KMS-11 (cell line): ENCODE measurements at regions not wholly inside any gene's neighbourhood (a gene's known extent, or its start where the extent isn't known, plus 50 kb on each side); places are given as distances from the start of the nearest gene placed in this dataset.

Experiments used
- H2AFZ ChIP-seq: fragments of 200-600 bp; sonication (generic); 2 replicates; pipeline ENCODE4 v1.6.1; 2016; ENCODE audit warnings: antibody characterized with exemption, mixed run types, low read depth
- H3K27ac ChIP-seq: fragments of 200-600 bp; sonication (generic); 2 replicates; pipeline ENCODE4 v1.6.1; 2016; ENCODE audit warnings: mild to moderate bottlenecking, mixed run types
- H3K27me3 ChIP-seq: fragments of 200-600 bp; sonication (generic); 2 replicates; pipeline ENCODE4 v1.6.1; 2017; ENCODE audit warnings: mild to moderate bottlenecking, low read depth, mixed run types, moderate library complexity; ENCODE audit not compliant: insufficient read depth
- H3K36me3 ChIP-seq: fragments of 200-600 bp; sonication (generic); 2 replicates; pipeline ENCODE4 v1.6.1; 2017; ENCODE audit warnings: mild to moderate bottlenecking, mixed run types; ENCODE audit not compliant: insufficient read depth
- H3K4me1 ChIP-seq: fragments of 200-600 bp; sonication (generic); 2 replicates; pipeline ENCODE4 v1.6.1; 2016; ENCODE audit warnings: mild to moderate bottlenecking, low read depth, mixed run types; ENCODE audit not compliant: poor library complexity, severe bottlenecking
- H3K4me2 ChIP-seq: fragments of 200-600 bp; sonication (generic); 2 replicates; pipeline ENCODE4 v1.7.0; 2016; ENCODE audit warnings: mild to moderate bottlenecking, mixed run types
- H3K4me3 ChIP-seq: fragments of 200-600 bp; sonication (generic); IDR thresholded peaks from 2 replicates; pipeline ENCODE4 v1.6.1; 2017; ENCODE audit warnings: low read depth, low read length, mixed read lengths; ENCODE audit not compliant: insufficient read depth
- H3K79me2 ChIP-seq: fragments of 200-600 bp; sonication (generic); 2 replicates; pipeline ENCODE4 v1.6.1; 2016; ENCODE audit warnings: low read depth, mixed run types; ENCODE audit not compliant: insufficient read depth
- H3K9ac ChIP-seq: fragments of 200-600 bp; sonication (generic); 2 replicates; pipeline ENCODE4 v1.6.1; 2016; ENCODE audit warnings: mild to moderate bottlenecking, mixed run types
- H4K20me1 ChIP-seq: fragments of 200-600 bp; sonication (generic); 2 replicates; pipeline ENCODE4 v1.6.1; 2016; ENCODE audit warnings: mild to moderate bottlenecking, mixed run types; ENCODE audit not compliant: insufficient read depth
- TF ChIP-seq, protein P1 (sequence below): fragments of 200-600 bp; sonication (generic); conservative IDR thresholded peaks from 2 replicates; pipeline ENCODE4 v1.6.1; 2017; ENCODE audit warnings: low read depth, mild to moderate bottlenecking, antibody characterized with exemption, low read length, moderate library complexity, mixed read lengths

DNA sequence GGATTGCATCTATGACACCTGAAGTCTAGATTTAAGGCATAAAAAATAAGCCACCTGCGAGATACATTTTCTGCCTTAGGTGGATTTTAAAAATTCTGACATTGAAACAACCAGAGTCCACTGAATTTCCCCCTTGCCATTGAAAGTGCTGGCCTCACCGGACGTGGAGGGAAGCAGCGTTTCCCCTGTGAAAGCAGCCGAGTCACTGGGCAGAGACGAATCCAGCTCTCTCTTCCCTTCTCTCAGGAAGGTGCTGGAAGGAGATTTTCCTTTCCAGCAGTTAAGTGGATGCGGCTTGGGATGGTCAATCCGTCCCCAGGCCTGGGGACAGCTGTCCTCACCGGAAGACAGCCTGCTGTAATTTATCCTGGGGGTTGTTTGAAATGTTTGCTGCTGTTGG is 270.9 kb upstream of the FOXF1 start:
- Histone ChIP-seq H2AFZ (no peak overlapping the region), H3K27ac (no peak overlapping the region), H3K36me3 (no peaks in the 10 kb centered on the region), H3K4me3 (no peak overlapping the region), H3K27me3 (peaks cover 3% of the 10 kb centered on the region; the same call in 1 of the 2 replicates), H3K79me2 (no peaks in the 10 kb centered on the region), H3K4me1 (no peaks in the 10 kb centered on the region), H4K20me1 (no peaks in the 10 kb centered on the region), H3K9ac (no peak overlapping the region), H3K4me2 (no peak overlapping the region)
- TF ChIP-seq, protein P1, sequence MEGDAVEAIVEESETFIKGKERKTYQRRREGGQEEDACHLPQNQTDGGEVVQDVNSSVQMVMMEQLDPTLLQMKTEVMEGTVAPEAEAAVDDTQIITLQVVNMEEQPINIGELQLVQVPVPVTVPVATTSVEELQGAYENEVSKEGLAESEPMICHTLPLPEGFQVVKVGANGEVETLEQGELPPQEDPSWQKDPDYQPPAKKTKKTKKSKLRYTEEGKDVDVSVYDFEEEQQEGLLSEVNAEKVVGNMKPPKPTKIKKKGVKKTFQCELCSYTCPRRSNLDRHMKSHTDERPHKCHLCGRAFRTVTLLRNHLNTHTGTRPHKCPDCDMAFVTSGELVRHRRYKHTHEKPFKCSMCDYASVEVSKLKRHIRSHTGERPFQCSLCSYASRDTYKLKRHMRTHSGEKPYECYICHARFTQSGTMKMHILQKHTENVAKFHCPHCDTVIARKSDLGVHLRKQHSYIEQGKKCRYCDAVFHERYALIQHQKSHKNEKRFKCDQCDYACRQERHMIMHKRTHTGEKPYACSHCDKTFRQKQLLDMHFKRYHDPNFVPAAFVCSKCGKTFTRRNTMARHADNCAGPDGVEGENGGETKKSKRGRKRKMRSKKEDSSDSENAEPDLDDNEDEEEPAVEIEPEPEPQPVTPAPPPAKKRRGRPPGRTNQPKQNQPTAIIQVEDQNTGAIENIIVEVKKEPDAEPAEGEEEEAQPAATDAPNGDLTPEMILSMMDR: no peak

DNA sequence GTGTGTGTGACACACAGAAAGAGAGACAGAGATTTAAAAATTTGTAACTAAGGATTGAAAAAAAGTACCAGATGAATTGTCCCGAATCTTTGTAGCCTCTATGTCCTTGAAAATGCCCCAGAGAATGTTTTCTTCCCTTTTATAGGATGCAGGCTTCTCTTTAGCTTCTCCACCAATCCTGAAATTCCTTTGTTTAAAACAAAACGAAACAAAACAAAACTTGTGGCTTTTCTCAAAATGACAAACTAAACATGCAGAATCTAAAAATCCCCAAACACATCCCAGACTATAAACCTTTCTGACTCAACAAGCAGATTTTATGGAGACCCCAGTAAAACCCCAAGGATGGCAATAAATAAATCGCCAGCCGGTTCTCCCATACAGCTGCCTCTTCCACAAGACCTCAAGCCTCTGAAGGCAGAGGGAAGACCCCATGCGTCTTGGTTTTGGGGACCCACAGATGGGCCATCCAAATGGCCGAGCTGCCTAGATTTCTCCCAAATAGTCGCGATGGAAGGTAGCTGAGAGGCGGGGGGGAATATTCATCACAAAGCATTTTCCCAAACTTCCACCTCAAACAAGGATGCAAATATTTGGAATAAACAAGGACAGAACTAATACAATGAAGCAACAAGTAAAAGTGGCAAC is 269.5 kb upstream of the FOXF1 start:
- Histone ChIP-seq H2AFZ (no peak overlapping the region), H3K4me3 (no peak overlapping the region), H3K36me3 (no peaks in the 10 kb centered on the region), H3K27ac (no peak overlapping the region), H4K20me1 (no peaks in the 10 kb centered on the region), H3K4me1 (no peaks in the 10 kb centered on the region), H3K4me2 (no peak overlapping the region), H3K9ac (no peak overlapping the region), H3K79me2 (no peaks in the 10 kb centered on the region), H3K27me3 (peaks cover 3% of the 10 kb centered on the region; the same call in 1 of the 2 replicates)
- TF ChIP-seq, protein P1: no peak

DNA sequence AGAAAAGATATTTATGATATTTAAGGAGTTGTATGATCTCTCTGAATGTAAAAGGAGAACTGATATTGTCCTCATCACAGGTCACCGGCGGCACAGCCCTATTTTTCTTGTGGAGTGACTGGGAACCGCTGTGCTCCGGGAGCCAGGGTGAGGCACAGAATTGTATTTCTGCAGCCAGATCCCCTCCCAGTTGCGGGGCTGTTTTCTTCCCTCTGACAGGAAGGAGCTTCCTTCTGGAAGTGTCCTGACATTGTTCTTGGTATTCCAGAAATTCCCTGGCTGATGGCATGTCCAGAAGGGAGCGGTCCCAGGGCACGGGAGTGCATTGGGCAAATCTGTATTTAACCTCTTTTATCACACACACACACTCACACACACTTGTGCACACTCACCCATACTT is 268.6 kb upstream of the FOXF1 start:
- H2AFZ ChIP-seq: no peak overlapping the region
- no peaks in the 10 kb centered on the region for H3K36me3 ChIP-seq
- no peaks in the 10 kb centered on the region for H3K4me1 ChIP-seq
- H3K79me2 ChIP-seq: no peaks in the 10 kb centered on the region
- no peak overlapping the region for H3K4me3 ChIP-seq
- TF ChIP-seq, protein P1: no peak
- no peak overlapping the region for H3K27ac ChIP-seq
- H4K20me1 ChIP-seq: no peaks in the 10 kb centered on the region
- H3K4me2 ChIP-seq: no peak overlapping the region
- H3K9ac ChIP-seq: no peak overlapping the region
- H3K27me3 ChIP-seq: peaks cover 3% of the 10 kb centered on the region; the same call in 1 of the 2 replicates

DNA sequence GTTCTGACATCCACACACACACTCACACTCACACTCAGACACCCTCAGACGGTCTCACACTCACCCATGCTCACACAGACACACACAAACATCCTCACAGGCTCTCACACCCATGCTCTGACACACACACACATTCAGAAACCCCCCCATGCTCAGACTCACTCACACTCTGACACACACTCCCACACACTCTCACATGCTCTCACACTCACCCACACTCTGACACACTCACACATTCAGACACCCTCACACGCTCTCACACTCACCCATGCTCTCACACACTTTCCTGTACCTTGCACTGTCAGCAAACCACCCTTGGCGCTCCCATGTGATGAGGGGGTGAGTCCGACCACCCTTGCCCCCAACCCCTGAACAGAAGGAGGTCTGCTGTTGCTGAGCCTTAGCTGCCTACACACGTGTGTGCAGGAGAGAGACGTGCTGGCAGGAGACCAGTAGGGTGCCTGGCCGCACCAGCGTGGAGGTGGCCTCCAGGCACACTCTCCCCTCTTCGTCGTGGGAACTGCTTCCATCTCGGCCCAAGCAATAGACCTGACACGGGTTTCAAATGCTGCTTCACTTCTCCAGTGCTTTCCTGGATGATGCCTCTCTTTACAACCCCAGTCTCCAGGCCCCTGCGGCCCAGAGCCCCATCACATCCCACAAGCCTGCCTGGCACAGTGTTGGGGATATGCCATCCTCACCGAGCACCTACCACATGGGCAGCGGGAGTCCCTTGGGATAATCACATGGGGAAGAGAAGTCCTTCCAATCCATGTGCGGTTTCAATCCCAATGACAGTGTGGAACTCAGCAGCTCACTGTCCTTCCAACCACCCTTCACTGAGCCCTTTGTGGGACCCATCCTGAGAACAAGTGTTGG is 267.8 kb upstream of the FOXF1 start:
- no peak overlapping the region for H2AFZ ChIP-seq
- H3K27ac ChIP-seq: no peak overlapping the region
- no peaks in the 10 kb centered on the region for H4K20me1 ChIP-seq
- TF ChIP-seq, protein P1: no peak
- H3K36me3 ChIP-seq: no peaks in the 10 kb centered on the region
- no peaks in the 10 kb centered on the region for H3K79me2 ChIP-seq
- no peaks in the 10 kb centered on the region for H3K4me1 ChIP-seq
- no peak overlapping the region for H3K9ac ChIP-seq
- no peak overlapping the region for H3K4me3 ChIP-seq
- H3K27me3 ChIP-seq: peaks cover 3% of the 10 kb centered on the region; the same call in 1 of the 2 replicates
- H3K4me2 ChIP-seq: no peak overlapping the region
